ENCODE measurements at regions not wholly inside any gene's neighbourhood (a gene's known extent, or its start where the extent isn't known, plus 50 kb on each side); places are given as distances from the start of the nearest gene placed in this dataset.

DNA sequence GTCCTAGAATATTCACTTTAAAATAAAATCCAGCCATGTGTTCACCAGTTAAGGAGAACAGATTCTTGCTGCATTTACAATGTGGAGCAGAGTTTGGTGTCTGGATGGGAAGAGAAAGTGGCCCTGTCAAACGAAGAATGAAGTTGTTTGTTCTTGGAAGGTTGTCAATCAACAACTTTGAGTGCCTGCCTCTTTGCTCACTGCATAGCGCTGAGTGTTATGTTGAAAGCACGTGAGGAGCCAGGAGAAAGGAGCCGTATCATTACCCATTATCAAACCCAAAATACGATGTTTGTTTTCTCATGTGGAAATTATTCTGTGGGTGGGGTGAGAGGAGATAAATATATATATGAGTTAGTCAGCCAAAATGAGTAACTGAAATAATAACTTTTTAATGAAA lies 492.5 kb upstream of the POU3F3 start:
- no peak for TF ChIP-seq POLR2A (IDR thresholded peaks at IDR 0.05; ENCODE audit: insufficient read depth in 1 of 2, low read depth in 2 of 2, low read length in 2 of 2)
- TF ChIP-seq NR2C2 (CRISPR knock-in tag; IDR thresholded peaks at IDR 0.05; ENCODE audit: borderline replicate concordance), result no peak
- TF ChIP-seq ZNF274 (CRISPR knock-in tag; IDR thresholded peaks at IDR 0.05), result no peak
- no peak for TF ChIP-seq NCOA2 (CRISPR knock-in tag; IDR thresholded peaks at IDR 0.05)
- no peak for TF ChIP-seq TOE1 (CRISPR knock-in tag; IDR thresholded peaks at IDR 0.05)
- no peak for TF ChIP-seq FOXJ3 (CRISPR knock-in tag; IDR thresholded peaks at IDR 0.05; ENCODE audit: borderline replicate concordance)
- TF ChIP-seq CTCF (CRISPR knock-in tag; IDR thresholded peaks at IDR 0.05), result no peak
- no peak for TF ChIP-seq RBM39 (IDR thresholded peaks at IDR 0.05; ENCODE audit: low read depth, low read length, poor library complexity, severe bottlenecking)
- TF ChIP-seq, protein P1, sequence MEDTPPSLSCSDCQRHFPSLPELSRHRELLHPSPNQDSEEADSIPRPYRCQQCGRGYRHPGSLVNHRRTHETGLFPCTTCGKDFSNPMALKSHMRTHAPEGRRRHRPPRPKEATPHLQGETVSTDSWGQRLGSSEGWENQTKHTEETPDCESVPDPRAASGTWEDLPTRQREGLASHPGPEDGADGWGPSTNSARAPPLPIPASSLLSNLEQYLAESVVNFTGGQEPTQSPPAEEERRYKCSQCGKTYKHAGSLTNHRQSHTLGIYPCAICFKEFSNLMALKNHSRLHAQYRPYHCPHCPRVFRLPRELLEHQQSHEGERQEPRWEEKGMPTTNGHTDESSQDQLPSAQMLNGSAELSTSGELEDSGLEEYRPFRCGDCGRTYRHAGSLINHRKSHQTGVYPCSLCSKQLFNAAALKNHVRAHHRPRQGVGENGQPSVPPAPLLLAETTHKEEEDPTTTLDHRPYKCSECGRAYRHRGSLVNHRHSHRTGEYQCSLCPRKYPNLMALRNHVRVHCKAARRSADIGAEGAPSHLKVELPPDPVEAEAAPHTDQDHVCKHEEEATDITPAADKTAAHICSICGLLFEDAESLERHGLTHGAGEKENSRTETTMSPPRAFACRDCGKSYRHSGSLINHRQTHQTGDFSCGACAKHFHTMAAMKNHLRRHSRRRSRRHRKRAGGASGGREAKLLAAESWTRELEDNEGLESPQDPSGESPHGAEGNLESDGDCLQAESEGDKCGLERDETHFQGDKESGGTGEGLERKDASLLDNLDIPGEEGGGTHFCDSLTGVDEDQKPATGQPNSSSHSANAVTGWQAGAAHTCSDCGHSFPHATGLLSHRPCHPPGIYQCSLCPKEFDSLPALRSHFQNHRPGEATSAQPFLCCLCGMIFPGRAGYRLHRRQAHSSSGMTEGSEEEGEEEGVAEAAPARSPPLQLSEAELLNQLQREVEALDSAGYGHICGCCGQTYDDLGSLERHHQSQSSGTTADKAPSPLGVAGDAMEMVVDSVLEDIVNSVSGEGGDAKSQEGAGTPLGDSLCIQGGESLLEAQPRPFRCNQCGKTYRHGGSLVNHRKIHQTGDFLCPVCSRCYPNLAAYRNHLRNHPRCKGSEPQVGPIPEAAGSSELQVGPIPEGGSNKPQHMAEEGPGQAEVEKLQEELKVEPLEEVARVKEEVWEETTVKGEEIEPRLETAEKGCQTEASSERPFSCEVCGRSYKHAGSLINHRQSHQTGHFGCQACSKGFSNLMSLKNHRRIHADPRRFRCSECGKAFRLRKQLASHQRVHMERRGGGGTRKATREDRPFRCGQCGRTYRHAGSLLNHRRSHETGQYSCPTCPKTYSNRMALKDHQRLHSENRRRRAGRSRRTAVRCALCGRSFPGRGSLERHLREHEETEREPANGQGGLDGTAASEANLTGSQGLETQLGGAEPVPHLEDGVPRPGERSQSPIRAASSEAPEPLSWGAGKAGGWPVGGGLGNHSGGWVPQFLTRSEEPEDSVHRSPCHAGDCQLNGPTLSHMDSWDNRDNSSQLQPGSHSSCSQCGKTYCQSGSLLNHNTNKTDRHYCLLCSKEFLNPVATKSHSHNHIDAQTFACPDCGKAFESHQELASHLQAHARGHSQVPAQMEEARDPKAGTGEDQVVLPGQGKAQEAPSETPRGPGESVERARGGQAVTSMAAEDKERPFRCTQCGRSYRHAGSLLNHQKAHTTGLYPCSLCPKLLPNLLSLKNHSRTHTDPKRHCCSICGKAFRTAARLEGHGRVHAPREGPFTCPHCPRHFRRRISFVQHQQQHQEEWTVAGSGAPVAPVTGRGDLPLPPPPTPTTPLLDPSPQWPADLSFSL (CRISPR knock-in tag; IDR thresholded peaks at IDR 0.05), result no peak
- TF ChIP-seq ZNF670 (CRISPR knock-in tag; IDR thresholded peaks at IDR 0.05; ENCODE audit: borderline replicate concordance), result no peak
- TF ChIP-seq GABPA (IDR thresholded peaks at IDR 0.05; ENCODE audit: low read depth, low read length), result no peak
- no peak for TF ChIP-seq GABPA (CRISPR knock-in tag; IDR thresholded peaks at IDR 0.05; ENCODE audit: low read depth)
- no peak for TF ChIP-seq JUN (CRISPR knock-in tag; IDR thresholded peaks at IDR 0.05)
- no peak for TF ChIP-seq DR1 (CRISPR knock-in tag; IDR thresholded peaks at IDR 0.05)

Measured in HepG2 (cell line).